NB4 (cell line): ENCODE measurements at regions not wholly inside any gene's neighbourhood (a gene's known extent, or its start where the extent isn't known, plus 50 kb on each side); places are given as distances from the start of the nearest gene placed in this dataset.

Source experiments
- DNase-seq: peaks from one replicate; pipeline ENCODE4 v3.0.0; 2010; ENCODE audit warnings: low read depth
- H3K4me3 ChIP-seq: one replicate; pipeline ENCODE4 v1.5.1; 2011; ENCODE audit warnings: mild to moderate bottlenecking, low read depth, low read length, moderate library complexity
- CTCF ChIP-seq: IDR thresholded peaks from one replicate; pipeline ENCODE4 v1.5.1; 2012; ENCODE audit warnings: low read depth, low read length
- MAX ChIP-seq: IDR thresholded peaks from 2 replicates; pipeline ENCODE4 v1.6.1; 2011; ENCODE audit warnings: low read depth, low read length
- MYC ChIP-seq: IDR thresholded peaks from 2 replicates; pipeline ENCODE4 v1.6.1; 2011; ENCODE audit warnings: low read depth, low read length
- POLR2A ChIP-seq: IDR thresholded peaks from 2 replicates; pipeline ENCODE4 v1.6.1; 2011; ENCODE audit warnings: mild to moderate bottlenecking; ENCODE audit not compliant: insufficient read length; ENCODE audit errors: extremely low read depth

- H3K4me3 ChIP-seq: no peak overlapping the region
- DNase-seq: no peak
- TF ChIP-seq MYC (no peak), POLR2A (no peak), MAX (no peak), CTCF (no peak)
Measured at GRCh38 chr20:7087803-7088202, 320.3 kb downstream of the BMP2 start.

GRCh38 chr20:7090001-7090400 lies 322.5 kb downstream of the BMP2 start:
- TF ChIP-seq MAX (no peak), CTCF (no peak), POLR2A (no peak), MYC (no peak)
- no peak for DNase-seq
- no peak overlapping the region for H3K4me3 ChIP-seq

GRCh38 chr20:7090811-7091210 lies 323.3 kb downstream of the BMP2 start:
- H3K4me3 ChIP-seq: no peak overlapping the region
- TF ChIP-seq CTCF: no peak
- no peak for TF ChIP-seq MAX
- TF ChIP-seq POLR2A: no peak
- no peak for TF ChIP-seq MYC
- no peak for DNase-seq

- no peak for DNase-seq
- TF ChIP-seq MAX: no peak
- TF ChIP-seq CTCF: no peak
- no peak for TF ChIP-seq MYC
- TF ChIP-seq POLR2A: no peak
- no peak overlapping the region for H3K4me3 ChIP-seq
Measured at GRCh38 chr20:7091655-7092054, 324.2 kb downstream of the BMP2 start.

- H3K4me3 ChIP-seq: no peak overlapping the region
- TF ChIP-seq POLR2A (no peak), CTCF (peak; percentile 89)
- peak; percentile 72 for DNase-seq
Measured at GRCh38 chr20:7094438-7094997, 327.0 kb downstream of the BMP2 start.

GRCh38 chr20:7106910-7107309 lies 339.4 kb downstream of the BMP2 start:
- TF ChIP-seq MAX: no peak
- TF ChIP-seq MYC: no peak
- no peak for TF ChIP-seq CTCF
- no peak for TF ChIP-seq POLR2A
- no peak for DNase-seq
- no peak overlapping the region for H3K4me3 ChIP-seq
